ENCODE measurements at regions not wholly inside any gene's neighbourhood (a gene's known extent, or its start where the extent isn't known, plus 50 kb on each side); places are given as distances from the start of the nearest gene placed in this dataset.

DNA sequence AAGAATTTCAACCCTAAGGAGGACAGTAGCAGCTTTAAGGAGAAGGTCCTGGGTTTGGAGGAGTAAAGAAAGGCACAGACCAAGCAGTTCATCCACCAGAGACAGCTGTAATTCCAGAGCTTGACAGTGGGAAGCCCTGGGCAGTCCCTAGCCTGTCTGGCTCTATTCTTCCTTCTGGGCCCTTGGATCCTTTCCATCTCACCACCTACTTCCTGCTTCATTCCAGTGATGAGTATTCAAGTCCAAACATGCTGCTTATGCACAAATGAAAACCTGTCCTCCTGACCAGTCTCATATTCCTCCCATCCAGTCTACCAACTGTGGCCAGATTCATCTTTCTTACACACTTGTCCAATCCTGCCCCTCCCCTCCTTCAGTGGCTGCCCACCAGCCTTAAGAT is 171.4 kb downstream of the CNTN3 start:
- Mint-ChIP-seq H3K4me1 (ENCODE audit: low read depth) (no peaks in the 10 kb centered on the region), H3K9me3 (ENCODE audit: insufficient read depth) (no peaks in the 10 kb centered on the region), H3K27me3 (ENCODE audit: low read depth) (no peaks in the 10 kb centered on the region), H3K27ac (no peak overlapping the region), H3K36me3 (ENCODE audit: low read depth) (no peaks in the 10 kb centered on the region), H3K4me3 (no peak overlapping the region)
- ChIA-PET CTCF (no interaction called here), POLR2A (no interaction called here)
- DNase-seq (no peak), ATAC-seq (no peak)

DNA sequence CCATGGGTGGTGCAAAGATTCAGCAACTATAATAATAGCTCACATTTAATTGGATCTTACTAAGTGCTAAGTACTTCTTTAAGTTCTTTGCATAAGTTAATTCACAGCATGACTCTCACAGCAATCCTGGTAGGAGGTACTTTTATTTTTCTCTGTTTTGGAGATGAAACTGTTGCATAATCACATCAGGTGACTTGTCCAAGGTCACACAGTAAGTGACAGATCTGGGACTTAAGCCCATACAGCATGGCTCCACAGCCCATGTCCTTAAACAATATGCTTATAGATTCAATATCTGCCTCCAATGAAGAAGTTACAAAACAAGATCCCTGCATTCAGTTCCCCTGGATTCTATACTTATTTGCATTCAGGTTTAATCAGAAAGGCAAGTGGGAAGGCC is 171.8 kb downstream of the CNTN3 start:
- POLR2A ChIA-PET, result no interaction called here
- H3K9me3 Mint-ChIP-seq (ENCODE audit: insufficient read depth), result no peaks in the 10 kb centered on the region
- H3K4me1 Mint-ChIP-seq (ENCODE audit: low read depth), result no peaks in the 10 kb centered on the region
- H3K27me3 Mint-ChIP-seq (ENCODE audit: low read depth), result no peaks in the 10 kb centered on the region
- no peaks in the 10 kb centered on the region for H3K36me3 Mint-ChIP-seq (ENCODE audit: low read depth)
- CTCF ChIA-PET, result no interaction called here
- H3K4me3 Mint-ChIP-seq, result no peak overlapping the region
- ATAC-seq (no peak), DNase-seq (no peak)
- H3K27ac Mint-ChIP-seq, result no peak overlapping the region

DNA sequence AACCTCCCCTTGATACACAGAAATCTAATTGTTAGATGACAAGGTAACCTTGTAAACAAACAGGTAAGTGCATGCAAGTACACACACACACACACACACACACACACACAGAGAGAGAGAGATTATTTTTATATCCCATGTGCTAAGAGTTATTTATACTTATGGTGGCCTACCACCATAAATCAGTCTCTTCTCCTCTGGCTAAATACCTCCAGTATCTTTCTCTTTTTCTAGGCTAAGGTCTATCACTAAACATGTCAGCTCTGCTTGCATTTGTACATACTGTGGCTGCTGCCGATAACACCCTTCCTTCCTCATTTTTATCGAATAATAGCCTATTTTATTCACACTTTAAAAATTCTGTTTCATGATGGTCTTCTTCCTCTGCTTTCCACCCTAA is 172.4 kb downstream of the CNTN3 start:
- no peaks in the 10 kb centered on the region for H3K4me1 Mint-ChIP-seq (ENCODE audit: low read depth)
- H3K27me3 Mint-ChIP-seq (ENCODE audit: low read depth), result no peaks in the 10 kb centered on the region
- DNase-seq (no peak), ATAC-seq (no peak)
- H3K27ac Mint-ChIP-seq, result no peak overlapping the region
- ChIA-PET POLR2A (no interaction called here), CTCF (no interaction called here)
- H3K9me3 Mint-ChIP-seq (ENCODE audit: insufficient read depth), result no peaks in the 10 kb centered on the region
- no peaks in the 10 kb centered on the region for H3K36me3 Mint-ChIP-seq (ENCODE audit: low read depth)
- H3K4me3 Mint-ChIP-seq, result no peak overlapping the region

DNA sequence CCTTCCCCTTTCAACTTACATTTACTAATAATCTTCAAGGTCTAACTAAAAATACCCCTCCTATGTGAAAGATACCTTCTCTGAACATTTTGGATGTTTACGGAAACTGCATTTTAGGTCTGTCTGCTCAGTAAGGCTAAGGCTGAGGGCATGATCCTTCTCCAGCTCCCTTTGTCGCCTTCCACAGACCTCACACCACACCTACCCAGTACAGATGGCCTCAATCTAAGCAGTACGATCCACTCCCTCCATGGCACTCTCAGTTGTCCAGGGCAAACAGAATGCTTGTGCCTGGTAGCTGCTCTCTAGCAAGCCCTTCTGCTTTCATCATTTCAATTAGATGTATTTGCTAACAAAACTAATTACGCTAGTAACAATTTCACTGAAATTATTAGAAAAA is 178.3 kb downstream of the CNTN3 start:
- Mint-ChIP-seq H3K27me3 (ENCODE audit: low read depth) (no peaks in the 10 kb centered on the region), H3K4me1 (ENCODE audit: low read depth) (no peaks in the 10 kb centered on the region), H3K27ac (no peak overlapping the region), H3K9me3 (ENCODE audit: insufficient read depth) (no peaks in the 10 kb centered on the region), H3K4me3 (no peak overlapping the region), H3K36me3 (ENCODE audit: low read depth) (no peaks in the 10 kb centered on the region)
- ATAC-seq (no peak), DNase-seq (no peak)
- POLR2A ChIA-PET, result no interaction called here
- CTCF ChIA-PET, result no interaction called here

DNA sequence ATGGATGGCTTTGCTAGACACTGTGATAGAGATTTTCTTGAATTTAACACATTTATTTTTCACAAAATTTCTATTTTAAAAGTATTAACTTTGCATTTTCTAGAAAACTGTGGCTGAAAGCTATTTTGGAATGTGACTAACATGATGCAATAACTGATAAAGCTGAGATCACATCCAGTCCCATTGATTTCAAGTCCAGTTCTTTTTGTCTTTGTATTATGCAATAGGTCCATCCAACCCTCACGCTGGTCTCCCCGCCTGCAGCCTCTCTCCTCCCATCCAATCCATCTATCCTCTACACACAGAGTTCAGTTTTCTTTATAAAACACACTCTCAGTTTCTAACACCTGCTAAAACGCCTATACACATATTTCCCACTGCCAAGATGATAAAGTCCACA is 178.8 kb downstream of the CNTN3 start:
- no peak for ATAC-seq
- ChIA-PET POLR2A (no interaction called here), CTCF (no interaction called here)
- Mint-ChIP-seq H3K4me3 (no peak overlapping the region), H3K36me3 (ENCODE audit: low read depth) (no peaks in the 10 kb centered on the region), H3K27ac (no peak overlapping the region), H3K9me3 (ENCODE audit: insufficient read depth) (no peaks in the 10 kb centered on the region), H3K4me1 (ENCODE audit: low read depth) (no peaks in the 10 kb centered on the region), H3K27me3 (ENCODE audit: low read depth) (no peaks in the 10 kb centered on the region)
- DNase-seq, result no peak

DNA sequence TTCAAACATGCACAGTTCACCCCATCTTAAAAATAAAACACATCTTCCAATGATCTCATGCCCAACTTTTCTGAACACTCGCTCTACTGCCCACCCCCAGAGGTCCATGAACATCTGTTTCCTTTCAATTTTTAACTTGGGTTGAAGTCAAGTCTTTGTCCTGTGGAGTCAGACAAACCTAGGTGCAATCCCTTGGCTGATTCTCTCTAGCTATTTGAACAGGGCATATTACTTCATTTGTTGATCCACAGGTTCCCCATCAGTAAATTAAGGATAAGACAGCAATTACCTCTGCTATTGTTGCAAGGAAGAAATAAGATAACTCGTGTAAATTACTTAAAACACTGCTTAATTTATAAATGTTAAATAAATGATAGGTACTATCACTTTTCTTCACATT is 180.1 kb downstream of the CNTN3 start:
- Mint-ChIP-seq H3K27ac (no peak overlapping the region), H3K4me3 (no peak overlapping the region), H3K9me3 (ENCODE audit: insufficient read depth) (peaks cover 4% of the 10 kb centered on the region), H3K36me3 (ENCODE audit: low read depth) (no peaks in the 10 kb centered on the region), H3K4me1 (ENCODE audit: low read depth) (no peaks in the 10 kb centered on the region), H3K27me3 (ENCODE audit: low read depth) (no peaks in the 10 kb centered on the region)
- ChIA-PET POLR2A (no interaction called here), CTCF (no interaction called here)
- ATAC-seq, result no peak
- DNase-seq, result no peak

DNA sequence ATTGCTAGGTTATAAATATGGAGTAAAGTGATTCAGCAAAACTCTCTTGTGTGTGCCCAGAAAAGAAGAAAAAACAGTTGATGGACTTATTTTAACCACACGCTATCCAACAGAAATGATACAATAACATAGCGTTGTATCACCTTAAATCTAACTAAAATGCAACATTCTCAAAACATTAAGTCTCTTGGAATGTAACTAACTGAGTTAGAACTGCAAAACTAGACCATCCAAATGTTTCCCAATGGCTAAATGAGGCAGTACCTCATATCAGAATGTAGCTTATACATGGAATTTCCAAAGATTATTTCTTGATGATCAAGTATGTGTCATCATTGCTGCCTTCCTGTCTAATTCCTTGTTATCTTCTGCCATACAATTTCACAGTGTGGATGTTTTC is 187.9 kb downstream of the CNTN3 start:
- no peak overlapping the region for H3K4me3 Mint-ChIP-seq
- ATAC-seq (no peak), DNase-seq (no peak)
- CTCF ChIA-PET, result no interaction called here
- no peak overlapping the region for H3K27ac Mint-ChIP-seq
- no peaks in the 10 kb centered on the region for H3K36me3 Mint-ChIP-seq (ENCODE audit: low read depth)
- no peaks in the 10 kb centered on the region for H3K27me3 Mint-ChIP-seq (ENCODE audit: low read depth)
- peaks cover 10% of the 10 kb centered on the region for H3K9me3 Mint-ChIP-seq (ENCODE audit: insufficient read depth)
- H3K4me1 Mint-ChIP-seq (ENCODE audit: low read depth), result no peaks in the 10 kb centered on the region
- POLR2A ChIA-PET, result no interaction called here

DNA sequence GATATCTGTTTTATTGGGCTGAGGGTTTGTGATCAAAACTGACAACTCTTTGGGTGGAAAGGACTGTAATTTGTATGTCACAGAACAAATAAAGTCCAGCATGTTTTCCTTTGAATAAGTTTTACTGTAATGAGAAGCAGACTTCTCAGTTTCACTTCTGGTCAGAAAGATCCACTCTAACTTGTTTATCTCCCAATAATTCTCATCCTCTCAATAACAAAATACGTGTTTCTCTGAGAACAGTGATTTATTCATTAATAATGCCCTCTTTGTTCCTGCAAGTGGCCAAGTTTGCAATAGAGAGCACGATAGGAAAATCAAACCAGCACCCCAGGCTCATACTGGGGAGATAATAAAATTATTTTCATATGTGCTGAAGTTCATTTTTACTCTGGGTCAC is 190.6 kb downstream of the CNTN3 start:
- ChIA-PET POLR2A (no interaction called here), CTCF (no interaction called here)
- H3K27me3 Mint-ChIP-seq (ENCODE audit: low read depth), result no peaks in the 10 kb centered on the region
- H3K27ac Mint-ChIP-seq, result no peak overlapping the region
- peaks cover 2% of the 10 kb centered on the region for H3K9me3 Mint-ChIP-seq (ENCODE audit: insufficient read depth)
- no peak overlapping the region for H3K4me3 Mint-ChIP-seq
- DNase-seq, result no peak
- H3K36me3 Mint-ChIP-seq (ENCODE audit: low read depth), result no peaks in the 10 kb centered on the region
- no peak for ATAC-seq
- no peaks in the 10 kb centered on the region for H3K4me1 Mint-ChIP-seq (ENCODE audit: low read depth)

DNA sequence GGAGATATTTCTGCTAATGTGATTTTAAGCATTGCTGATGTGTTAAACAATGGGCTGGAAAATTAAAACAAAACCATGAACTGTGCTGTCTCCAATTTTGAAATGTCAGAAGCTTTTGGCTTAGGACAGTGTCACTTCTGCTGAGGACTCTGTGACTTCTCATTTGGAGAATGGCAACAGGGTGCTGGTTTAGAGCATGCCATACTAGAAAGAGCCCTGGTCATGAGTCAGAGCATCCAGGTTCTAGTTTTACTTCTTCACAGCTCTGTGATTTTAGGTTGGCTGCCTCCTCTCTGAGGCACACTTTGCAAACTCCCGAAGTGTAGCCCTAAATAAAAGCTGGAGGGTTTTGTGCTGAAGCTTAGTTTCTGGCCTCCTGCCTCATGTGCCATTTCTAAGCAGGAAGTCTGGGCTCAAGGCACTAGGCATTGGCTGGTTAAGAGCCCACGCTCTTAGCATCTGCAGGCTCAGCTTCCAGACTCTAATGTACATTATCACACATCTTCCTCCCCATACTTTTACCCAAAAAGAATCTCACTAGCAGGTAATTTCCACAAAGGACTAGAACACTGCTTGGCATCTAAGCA is 193.8 kb downstream of the CNTN3 start:
- no peaks in the 10 kb centered on the region for H3K4me1 Mint-ChIP-seq (ENCODE audit: low read depth)

DNA sequence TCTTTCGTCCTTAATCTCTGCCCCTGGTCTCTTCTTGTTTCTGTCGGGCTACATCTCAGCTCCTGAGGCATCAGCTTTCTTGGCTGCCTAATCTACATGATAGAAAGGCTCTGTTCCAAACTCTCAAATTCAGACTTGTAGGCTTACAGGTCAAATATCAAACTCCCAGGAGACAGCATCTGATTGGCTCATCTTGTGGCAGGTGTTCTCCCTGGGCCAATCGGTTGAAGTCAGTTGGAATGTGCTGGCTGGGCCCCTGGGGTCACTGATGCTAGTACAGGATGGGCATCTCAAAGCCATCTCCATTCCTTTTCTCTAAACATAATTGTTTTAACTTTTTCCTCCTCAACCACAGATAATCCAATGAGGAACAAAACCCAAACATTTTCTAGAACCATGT is 198.7 kb downstream of the CNTN3 start:
- POLR2A ChIA-PET, result no interaction called here

More for the DNA sequence above, 193.8 kb downstream of the CNTN3 start:
- Mint-ChIP-seq H3K36me3 (ENCODE audit: low read depth) (no peaks in the 10 kb centered on the region), H3K9me3 (ENCODE audit: insufficient read depth) (no peaks in the 10 kb centered on the region), H3K4me3 (no peak overlapping the region), H3K27ac (no peak overlapping the region), H3K27me3 (ENCODE audit: low read depth) (no peaks in the 10 kb centered on the region)
- ChIA-PET CTCF (interaction anchor here (0.6 kb wide), 1 partner anchor 1108 kb away, joined by 4 read pairs; no protein-coding TSS in a partner anchor), POLR2A (no interaction called here)
- DNase-seq (no peak), ATAC-seq (no peak)

DNA sequence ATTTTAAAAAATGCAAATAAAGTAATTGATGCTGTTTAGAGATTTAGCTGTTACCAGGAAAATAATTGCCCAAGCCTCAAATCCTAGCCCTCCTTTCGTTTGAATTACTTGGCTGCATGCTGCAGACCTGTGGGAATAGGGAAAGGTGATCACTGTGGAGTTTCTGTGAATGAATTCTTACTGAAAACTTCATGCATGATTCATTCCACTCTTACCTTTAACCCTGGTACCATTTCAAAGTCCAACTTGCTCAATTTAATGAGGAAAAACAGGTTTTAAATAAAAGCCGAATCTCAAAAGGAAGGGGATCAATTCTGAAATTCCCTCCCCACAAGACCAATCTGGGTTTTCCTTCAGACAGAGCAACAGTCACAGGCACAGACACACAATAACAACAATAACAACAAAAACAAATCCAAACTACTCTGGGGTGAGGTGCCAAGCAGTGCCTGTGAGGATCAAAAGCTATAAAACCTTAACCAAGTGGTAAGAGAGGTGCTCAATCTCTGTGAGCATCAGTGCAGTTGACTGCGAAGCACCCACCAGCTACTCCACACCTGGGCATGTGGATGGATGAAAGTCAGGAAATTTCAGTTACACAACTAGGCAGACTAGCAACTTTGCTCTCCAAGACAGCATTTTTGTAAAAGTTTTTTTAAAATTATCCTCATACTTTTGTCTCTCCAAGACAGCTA is 200.8 kb downstream of the CNTN3 start:
- H3K36me3 Mint-ChIP-seq (ENCODE audit: low read depth), result no peaks in the 10 kb centered on the region
- H3K27ac Mint-ChIP-seq, result no peak overlapping the region
- ATAC-seq (no peak), DNase-seq (no peak)
- H3K4me1 Mint-ChIP-seq (ENCODE audit: low read depth), result no peaks in the 10 kb centered on the region
- no peaks in the 10 kb centered on the region for H3K27me3 Mint-ChIP-seq (ENCODE audit: low read depth)
- no peaks in the 10 kb centered on the region for H3K9me3 Mint-ChIP-seq (ENCODE audit: insufficient read depth)
- POLR2A ChIA-PET, result no interaction called here
- CTCF ChIA-PET, result no interaction called here
- no peak overlapping the region for H3K4me3 Mint-ChIP-seq

More for the DNA sequence above, 198.7 kb downstream of the CNTN3 start:
- no peaks in the 10 kb centered on the region for H3K36me3 Mint-ChIP-seq (ENCODE audit: low read depth)
- no peak overlapping the region for H3K27ac Mint-ChIP-seq
- no peaks in the 10 kb centered on the region for H3K4me1 Mint-ChIP-seq (ENCODE audit: low read depth)
- no peaks in the 10 kb centered on the region for H3K9me3 Mint-ChIP-seq (ENCODE audit: insufficient read depth)
- no peaks in the 10 kb centered on the region for H3K27me3 Mint-ChIP-seq (ENCODE audit: low read depth)
- CTCF ChIA-PET, result no interaction called here
- H3K4me3 Mint-ChIP-seq, result no peak overlapping the region
- ATAC-seq (no peak), DNase-seq (no peak)

DNA sequence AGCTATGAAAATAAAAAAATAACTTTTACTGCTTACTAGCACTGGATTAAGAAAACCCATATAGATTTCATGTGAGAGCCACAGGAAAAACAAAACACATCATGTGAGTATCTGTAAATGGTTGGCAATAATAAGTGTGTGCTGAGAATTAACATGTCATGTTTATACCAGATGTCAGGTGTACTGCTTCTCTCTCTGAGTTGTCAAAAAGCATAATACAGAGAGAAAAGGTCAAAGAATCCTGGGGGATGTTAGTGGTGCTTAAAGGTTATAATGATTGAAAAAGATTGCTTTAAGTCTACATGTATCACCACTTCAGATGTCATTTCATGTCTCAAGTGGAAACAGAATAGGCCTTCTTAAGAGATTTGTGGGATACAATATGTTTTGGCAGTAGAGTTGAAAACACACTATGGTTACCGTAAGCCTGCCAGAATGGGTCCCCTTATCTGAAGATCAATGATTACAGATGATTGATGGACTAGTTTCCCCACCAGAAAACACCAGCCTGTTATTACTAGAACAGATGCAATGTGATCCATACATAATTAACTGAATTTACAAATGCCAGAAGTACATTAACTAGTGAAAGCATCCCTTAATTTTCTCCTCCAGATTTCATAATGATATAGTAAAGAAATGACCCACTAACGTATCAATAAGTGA is 204.1 kb downstream of the CNTN3 start:
- no peak overlapping the region for H3K27ac Mint-ChIP-seq
- POLR2A ChIA-PET, result no interaction called here
- CTCF ChIA-PET, result no interaction called here
- H3K36me3 Mint-ChIP-seq (ENCODE audit: low read depth), result no peaks in the 10 kb centered on the region
- no peak for DNase-seq
- no peak overlapping the region for H3K4me3 Mint-ChIP-seq
- no peak for ATAC-seq
- no peaks in the 10 kb centered on the region for H3K9me3 Mint-ChIP-seq (ENCODE audit: insufficient read depth)
- H3K27me3 Mint-ChIP-seq (ENCODE audit: low read depth), result no peaks in the 10 kb centered on the region
- H3K4me1 Mint-ChIP-seq (ENCODE audit: low read depth), result no peaks in the 10 kb centered on the region

DNA sequence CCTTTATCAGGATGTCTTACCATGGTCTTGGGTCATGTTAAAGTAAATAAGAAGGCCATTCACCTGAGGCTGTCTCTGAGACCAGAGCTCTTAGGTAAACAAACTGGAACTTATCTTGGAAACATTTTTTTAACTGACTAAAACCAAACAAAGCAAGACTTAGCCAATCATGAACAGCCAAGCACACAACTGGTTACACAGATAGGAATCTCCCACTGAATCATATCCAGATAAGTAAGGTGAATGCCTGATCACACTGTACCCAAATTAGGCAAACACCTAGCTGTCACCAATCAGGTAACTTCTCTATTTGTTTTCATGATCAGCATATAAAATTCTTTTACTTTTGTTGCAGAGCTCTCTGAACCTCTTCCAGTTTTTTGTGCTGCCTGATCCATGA is 205.4 kb downstream of the CNTN3 start:
- DNase-seq, result no peak
- ChIA-PET CTCF (no interaction called here), POLR2A (no interaction called here)
- ATAC-seq, result no peak
- Mint-ChIP-seq H3K9me3 (ENCODE audit: insufficient read depth) (peaks cover 1% of the 10 kb centered on the region), H3K27ac (no peak overlapping the region), H3K27me3 (ENCODE audit: low read depth) (no peaks in the 10 kb centered on the region), H3K4me3 (no peak overlapping the region), H3K36me3 (ENCODE audit: low read depth) (no peaks in the 10 kb centered on the region), H3K4me1 (ENCODE audit: low read depth) (no peaks in the 10 kb centered on the region)
